ENCODE measurements at regions not wholly inside any gene's neighbourhood (a gene's known extent, or its start where the extent isn't known, plus 50 kb on each side); places are given as distances from the start of the nearest gene placed in this dataset.

GRCh38 chr10:60491162-60491561, 101.5 kb upstream of the ANK3 start:
- DNase-seq (no peak), ATAC-seq (no peak)
- H3K36me3 ChIP-seq (ENCODE audit: low read depth): no peaks in the 10 kb centered on the region
- no peak overlapping the region for H3K4me3 ChIP-seq
- H3K4me1 ChIP-seq (ENCODE audit: low read depth): no peaks in the 10 kb centered on the region
- intact Hi-C loops (cut with DNase I, micrococcal nuclease): no loop called here
- no peaks in the 10 kb centered on the region for H3K9me3 ChIP-seq
- no peak for TF ChIP-seq CTCF (IDR thresholded peaks at IDR 0.05)

GRCh38 chr10:60490013-60490412, 100.3 kb upstream of the ANK3 start:
- no peak for TF ChIP-seq CTCF (IDR thresholded peaks at IDR 0.05)
- peak; percentile 15 for ATAC-seq
- intact Hi-C loops (cut with DNase I, micrococcal nuclease): no loop called here

GRCh38 chr10:60488111-60488669, 98.5 kb upstream of the ANK3 start:
- H3K4me3 ChIP-seq: no peak overlapping the region
- no peaks in the 10 kb centered on the region for H3K4me1 ChIP-seq (ENCODE audit: low read depth)
- DNase-seq (no peak), ATAC-seq (no peak)
- no peaks in the 10 kb centered on the region for H3K36me3 ChIP-seq (ENCODE audit: low read depth)
- intact Hi-C loops (cut with DNase I, micrococcal nuclease): no loop called here
- H3K9me3 ChIP-seq: no peaks in the 10 kb centered on the region
- no peak for TF ChIP-seq CTCF (IDR thresholded peaks at IDR 0.05)

More at GRCh38 chr10:60490013-60490412, 100.3 kb upstream of the ANK3 start:
- H3K4me1 ChIP-seq (ENCODE audit: low read depth): no peaks in the 10 kb centered on the region
- H3K36me3 ChIP-seq (ENCODE audit: low read depth): no peaks in the 10 kb centered on the region
- H3K4me3 ChIP-seq: no peak overlapping the region
- no peak for DNase-seq
- H3K9me3 ChIP-seq: no peaks in the 10 kb centered on the region

GRCh38 chr10:60487543-60487942, 97.9 kb upstream of the ANK3 start:
- no peak for TF ChIP-seq CTCF (IDR thresholded peaks at IDR 0.05)
- H3K36me3 ChIP-seq (ENCODE audit: low read depth): no peaks in the 10 kb centered on the region
- H3K9me3 ChIP-seq: no peaks in the 10 kb centered on the region
- no peak overlapping the region for H3K4me3 ChIP-seq
- H3K4me1 ChIP-seq (ENCODE audit: low read depth): no peaks in the 10 kb centered on the region
- DNase-seq (no peak), ATAC-seq (no peak)
- intact Hi-C loops (cut with DNase I, micrococcal nuclease): no loop called here

GRCh38 chr10:60485025-60485424, 95.3 kb upstream of the ANK3 start:
- no peak for TF ChIP-seq CTCF (IDR thresholded peaks at IDR 0.05)
- intact Hi-C loops (cut with DNase I, micrococcal nuclease): no loop called here
- no peak for DNase-seq
- ATAC-seq: no peak
- Histone ChIP-seq H3K4me1 (ENCODE audit: low read depth) (no peaks in the 10 kb centered on the region), H3K36me3 (ENCODE audit: low read depth) (no peaks in the 10 kb centered on the region), H3K9me3 (no peaks in the 10 kb centered on the region), H3K4me3 (no peak overlapping the region)

All from mucosa of descending colon (tissue), 3 donors.